GM12878 (cell line): ENCODE measurements at regions not wholly inside any gene's neighbourhood (a gene's known extent, or its start where the extent isn't known, plus 50 kb on each side); places are given as distances from the start of the nearest gene placed in this dataset.

ENCODE experiments used
- ATAC-seq: fragments of 200-7000 bp; cut with Tn5 transposase; 3 replicates; pipeline ENCODE4 v1.9.1; 2020; ENCODE audit warnings: mild to moderate bottlenecking, moderate library complexity
- BruUV-seq: library from RNA; stranded (reverse); fragments of 400-500 nt; replicated peaks from 2 replicates; lab custom pipeline; 2021; lab: Mats Ljungman, UMichigan
- CTCF ChIA-PET: fragments of 300-600 bp; sonication (Branson Sonifier 250); formaldehyde crosslinking; extraction: SDS; loops from one replicate; lab custom pipeline; 2021; ENCODE audit warnings: inconsistent platforms; lab: Yijun Ruan, JAX
- POLR2A ChIA-PET: fragments of 350-600 bp; formaldehyde crosslinking; extraction: SDS; loops from one replicate; lab custom pipeline; 2021; ENCODE audit warnings: inconsistent platforms; lab: Charles Lee
- RAD21 ChIA-PET: fragments of 300-600 bp; sonication (Branson Sonifier 250); formaldehyde crosslinking; loops from one replicate; lab custom pipeline; 2023; ENCODE audit warnings: antibody characterized with exemption; ENCODE audit not compliant: unreplicated experiment; lab: Charles Lee
- SMC1A ChIA-PET: fragments of 300-600 bp; sonication (Branson Sonifier 250); formaldehyde crosslinking; loops from one replicate; lab custom pipeline; 2023; ENCODE audit not compliant: unreplicated experiment, uncharacterized antibody; lab: Charles Lee
- DNase-seq: peaks from one replicate; pipeline ENCODE4 v3.0.0-alpha.2; 2011; ENCODE audit warnings: low read depth, low spot score
- FAIRE-seq: peaks from 3 replicates; lab custom pipeline; 2011; peaks lifted over from hg19 to GRCh38; lab: Jason Lieb, UNC
- H2AFZ ChIP-seq: 2 replicates; pipeline ENCODE4 v1.6.0; 2011; ENCODE audit warnings: low read depth, low read length, control low read depth; ENCODE audit not compliant: control insufficient read depth
- H3K27ac ChIP-seq: 2 replicates; pipeline ENCODE4 v1.5.1; 2011; ENCODE audit warnings: control low read depth; ENCODE audit not compliant: control insufficient read depth, insufficient read depth
- H3K27me3 ChIP-seq, 2 experiments: replicated peaks in 1 of 2; 2 replicates each; pipeline versions ENCODE4 v1.6.0 to v1.6.1; 2011; ENCODE audit warnings: low read length in 1 of 2; ENCODE audit not compliant: control insufficient read depth in 2 of 2, insufficient read depth in 2 of 2
- H3K36me3 ChIP-seq, 2 experiments: 2 replicates each; pipeline ENCODE4 v1.5.1; 2011; ENCODE audit warnings: low read length in 1 of 2; ENCODE audit not compliant: control insufficient read depth in 2 of 2, insufficient read depth in 2 of 2
- H3K4me1 ChIP-seq: 2 replicates; pipeline ENCODE4 v1.6.1; 2011; ENCODE audit warnings: mild to moderate bottlenecking, low read length, moderate library complexity, mixed read lengths; ENCODE audit not compliant: control insufficient read depth, insufficient read depth
- H3K4me2 ChIP-seq: 2 replicates; pipeline ENCODE4 v1.6.0; 2011; ENCODE audit warnings: control low read depth; ENCODE audit not compliant: control insufficient read depth, insufficient read depth
- H3K4me3 ChIP-seq: fragments of 200-600 bp; sonication (generic); 2 replicates; pipeline ENCODE4 v1.5.1; 2016
- H3K79me2 ChIP-seq: 2 replicates; pipeline ENCODE4 v1.6.0; 2011; ENCODE audit warnings: low read length; ENCODE audit not compliant: control insufficient read depth, insufficient read depth
- H3K9ac ChIP-seq: 2 replicates; pipeline ENCODE4 v1.8.0; 2011; ENCODE audit warnings: low read length, control low read depth, mixed read lengths; ENCODE audit not compliant: control insufficient read depth, insufficient read depth
- H3K9me3 ChIP-seq: replicated peaks from 3 replicates; pipeline ENCODE4 v1.5.1; 2011; ENCODE audit warnings: mild to moderate bottlenecking, low read length; ENCODE audit not compliant: control insufficient read depth, insufficient read depth
- H4K20me1 ChIP-seq: 2 replicates; pipeline ENCODE4 v1.6.0; 2011; ENCODE audit not compliant: control insufficient read depth, insufficient read depth
- BMI1 ChIP-seq: fragments of 450-650 bp; IDR thresholded peaks from 2 replicates; pipeline ENCODE4 v1.6.1; 2016; ENCODE audit warnings: mild to moderate bottlenecking, moderate library complexity, borderline replicate concordance
- CBX3 ChIP-seq: fragments of 200-600 bp; sonication (generic); IDR thresholded peaks from 2 replicates; pipeline ENCODE4 v1.6.1; 2016; ENCODE audit warnings: low read depth, borderline replicate concordance
- MAX ChIP-seq: IDR thresholded peaks from 2 replicates; pipeline ENCODE4 v1.6.1; 2012; ENCODE audit warnings: low read depth, low read length, improper control_type of control experiment
- MXI1 ChIP-seq: fragments of 150-350 bp; IDR thresholded peaks from 2 replicates; pipeline ENCODE4 v1.6.1; 2011; ENCODE audit warnings: low read depth, mild to moderate bottlenecking, inconsistent platforms, low read length, improper control_type of control experiment
- NBN ChIP-seq: fragments of 450-650 bp; IDR thresholded peaks from 2 replicates; pipeline ENCODE4 v1.6.1; 2016
- NFXL1 ChIP-seq: fragments of 450-650 bp; IDR thresholded peaks from 2 replicates; pipeline ENCODE4 v1.6.1; 2017; ENCODE audit warnings: antibody characterized with exemption, mild to moderate bottlenecking, borderline replicate concordance
- PML ChIP-seq: IDR thresholded peaks from 2 replicates; pipeline ENCODE4 v1.6.1; 2012; ENCODE audit warnings: low read length, inconsistent platforms
- POLR2AphosphoS5 ChIP-seq: IDR thresholded peaks from 2 replicates; pipeline ENCODE4 v1.6.1; 2011; ENCODE audit warnings: mild to moderate bottlenecking, low read length, inconsistent platforms
- ZBTB4 ChIP-seq: fragments of 450-650 bp; formaldehyde crosslinking; IDR thresholded peaks from 2 replicates; pipeline ENCODE4 v1.4.0; 2022; ENCODE audit warnings: mild to moderate bottlenecking, moderate library complexity
- ZSCAN29 ChIP-seq: fragments of 450-650 bp; IDR thresholded peaks from 2 replicates; pipeline ENCODE4 v1.6.1; 2017; ENCODE audit warnings: mild to moderate bottlenecking, moderate library complexity
- in situ Hi-C: fragments of 300-500 bp; cut with MboI; formaldehyde crosslinking; loops from 9 replicates; pipeline ENCODE4 v1.14.3; 2018; ENCODE audit warnings: mixed read lengths
- intact Hi-C: fragments of 100-400 bp; cut with micrococcal nuclease; formaldehyde crosslinking; loops from one replicate; pipeline ENCODE4 v1.14.2; 2022; ENCODE audit not compliant: unreplicated experiment

- no peak for TF ChIP-seq MXI1
- TF ChIP-seq POLR2AphosphoS5 = no peak
- TF ChIP-seq BMI1 = no peak
- TF ChIP-seq NBN = no peak
- TF ChIP-seq CBX3 = no peak
- TF ChIP-seq ZSCAN29 = no peak
- TF ChIP-seq PML = no peak
- TF ChIP-seq MAX = no peak
- no peak for TF ChIP-seq ZBTB4 (CRISPR knock-in tag)
These were observed 97.0 kb downstream of the DISP1 start (continued) for GRCh38 chr1:222911866-222912265.

- H3K4me3 ChIP-seq = no peak overlapping the region
- ATAC-seq (no peak), FAIRE-seq (no peak), DNase-seq (no peak)
- no peak overlapping the region for H3K27ac ChIP-seq
- POLR2A ChIA-PET = no interaction called here
- no peaks in the 10 kb centered on the region for H3K36me3 ChIP-seq
- TF ChIP-seq NFXL1 = no peak
- no peaks in the 10 kb centered on the region; the same call in 1 of the 3 replicates for H3K9me3 ChIP-seq
- intact Hi-C loops = no loop called here
- no peaks in the 10 kb centered on the region for H3K79me2 ChIP-seq
- no TSS peak for BruUV-seq
- no peaks in the 10 kb centered on the region for H4K20me1 ChIP-seq
- SMC1A ChIA-PET = no interaction called here
- H3K9ac ChIP-seq = no peak overlapping the region
- no peaks in the 10 kb centered on the region for H3K27me3 ChIP-seq
- CTCF ChIA-PET = no interaction called here
- no peaks in the 10 kb centered on the region for H3K4me1 ChIP-seq
- no peak overlapping the region for H3K4me2 ChIP-seq
- H2AFZ ChIP-seq = no peak overlapping the region
- in situ Hi-C loops = no loop called here
- RAD21 ChIA-PET = no interaction called here
These were observed 97.9 kb downstream of the DISP1 start for GRCh38 chr1:222912730-222913129.
